ENCODE measurements at regions not wholly inside any gene's neighbourhood (a gene's known extent, or its start where the extent isn't known, plus 50 kb on each side); places are given as distances from the start of the nearest gene placed in this dataset.

DNA sequence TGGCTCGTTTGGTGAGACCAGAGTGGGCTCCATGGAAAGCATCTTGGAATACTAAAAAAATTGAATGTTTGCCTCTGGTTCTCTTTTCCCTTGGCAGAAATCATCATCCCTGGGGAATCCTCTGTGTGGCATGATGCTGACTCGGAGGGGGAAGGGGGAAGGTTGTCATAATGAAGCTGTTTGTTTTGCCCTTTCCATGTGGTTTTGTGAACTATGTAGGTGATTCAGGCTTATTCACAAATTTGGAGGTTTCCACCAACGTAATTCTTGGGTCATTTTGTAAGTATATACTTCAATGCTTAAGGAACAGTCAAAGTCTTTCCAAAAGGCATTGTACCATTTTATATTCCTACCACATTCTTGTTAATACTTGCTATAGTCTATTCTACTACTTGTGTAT, 754.0 kb upstream of the FAT3 start:
- TF ChIP-seq, protein P1, sequence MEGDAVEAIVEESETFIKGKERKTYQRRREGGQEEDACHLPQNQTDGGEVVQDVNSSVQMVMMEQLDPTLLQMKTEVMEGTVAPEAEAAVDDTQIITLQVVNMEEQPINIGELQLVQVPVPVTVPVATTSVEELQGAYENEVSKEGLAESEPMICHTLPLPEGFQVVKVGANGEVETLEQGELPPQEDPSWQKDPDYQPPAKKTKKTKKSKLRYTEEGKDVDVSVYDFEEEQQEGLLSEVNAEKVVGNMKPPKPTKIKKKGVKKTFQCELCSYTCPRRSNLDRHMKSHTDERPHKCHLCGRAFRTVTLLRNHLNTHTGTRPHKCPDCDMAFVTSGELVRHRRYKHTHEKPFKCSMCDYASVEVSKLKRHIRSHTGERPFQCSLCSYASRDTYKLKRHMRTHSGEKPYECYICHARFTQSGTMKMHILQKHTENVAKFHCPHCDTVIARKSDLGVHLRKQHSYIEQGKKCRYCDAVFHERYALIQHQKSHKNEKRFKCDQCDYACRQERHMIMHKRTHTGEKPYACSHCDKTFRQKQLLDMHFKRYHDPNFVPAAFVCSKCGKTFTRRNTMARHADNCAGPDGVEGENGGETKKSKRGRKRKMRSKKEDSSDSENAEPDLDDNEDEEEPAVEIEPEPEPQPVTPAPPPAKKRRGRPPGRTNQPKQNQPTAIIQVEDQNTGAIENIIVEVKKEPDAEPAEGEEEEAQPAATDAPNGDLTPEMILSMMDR (IDR thresholded peaks at IDR 0.05; ENCODE audit: low read depth, low read length) = no peak
- no peak for TF ChIP-seq EZH2phosphoT487 (IDR thresholded peaks at IDR 0.05; ENCODE audit: low read depth)
